ENCODE measurements at regions not wholly inside any gene's neighbourhood (a gene's known extent, or its start where the extent isn't known, plus 50 kb on each side); places are given as distances from the start of the nearest gene placed in this dataset.

- CTCF ChIA-PET = no interaction called here
- TF ChIP-seq, protein P1, sequence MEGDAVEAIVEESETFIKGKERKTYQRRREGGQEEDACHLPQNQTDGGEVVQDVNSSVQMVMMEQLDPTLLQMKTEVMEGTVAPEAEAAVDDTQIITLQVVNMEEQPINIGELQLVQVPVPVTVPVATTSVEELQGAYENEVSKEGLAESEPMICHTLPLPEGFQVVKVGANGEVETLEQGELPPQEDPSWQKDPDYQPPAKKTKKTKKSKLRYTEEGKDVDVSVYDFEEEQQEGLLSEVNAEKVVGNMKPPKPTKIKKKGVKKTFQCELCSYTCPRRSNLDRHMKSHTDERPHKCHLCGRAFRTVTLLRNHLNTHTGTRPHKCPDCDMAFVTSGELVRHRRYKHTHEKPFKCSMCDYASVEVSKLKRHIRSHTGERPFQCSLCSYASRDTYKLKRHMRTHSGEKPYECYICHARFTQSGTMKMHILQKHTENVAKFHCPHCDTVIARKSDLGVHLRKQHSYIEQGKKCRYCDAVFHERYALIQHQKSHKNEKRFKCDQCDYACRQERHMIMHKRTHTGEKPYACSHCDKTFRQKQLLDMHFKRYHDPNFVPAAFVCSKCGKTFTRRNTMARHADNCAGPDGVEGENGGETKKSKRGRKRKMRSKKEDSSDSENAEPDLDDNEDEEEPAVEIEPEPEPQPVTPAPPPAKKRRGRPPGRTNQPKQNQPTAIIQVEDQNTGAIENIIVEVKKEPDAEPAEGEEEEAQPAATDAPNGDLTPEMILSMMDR (IDR thresholded peaks at IDR 0.05; ENCODE audit: low read depth, low read length) = no peak
- POLR2A ChIA-PET = no interaction called here
These were observed 141.3 kb downstream of the QRSL1 start for GRCh38 chr6:106770663-106771062.

DNA sequence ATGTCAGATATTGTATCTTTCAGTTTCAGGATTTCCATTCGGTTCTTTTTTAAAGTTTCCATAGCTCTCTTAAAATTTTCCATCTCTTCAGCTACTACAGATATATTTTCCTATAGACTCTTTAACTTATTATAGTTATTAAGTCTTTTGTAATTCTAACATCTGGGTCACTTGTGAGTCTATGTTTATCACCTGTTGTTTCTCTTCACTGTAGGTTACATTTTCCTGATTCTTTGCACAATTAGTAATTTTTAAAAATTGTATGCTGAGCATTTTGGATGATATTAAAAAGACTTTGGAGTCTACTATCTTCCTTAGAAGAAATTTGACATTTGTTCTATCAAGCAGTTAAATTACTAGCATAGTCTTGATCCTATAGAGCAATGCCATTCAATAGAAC is 140.7 kb downstream of the QRSL1 start:
- CTCF ChIA-PET = no interaction called here
- DNase-seq (ENCODE audit: low read depth, low spot score) = no peak
- POLR2A ChIA-PET = no interaction called here
- Histone ChIP-seq H3K9me3 (ENCODE audit: control insufficient read depth, insufficient read depth, low read length) (no peaks in the 10 kb centered on the region), H3K27me3 (ENCODE audit: control insufficient read depth, insufficient read depth, low read length) (no peaks in the 10 kb centered on the region), H3K4me3 (ENCODE audit: low read depth, low read length) (no peak overlapping the region), H3K27ac (ENCODE audit: low read depth, low read length) (no peak overlapping the region)
- TF ChIP-seq, protein P1 (IDR thresholded peaks at IDR 0.05; ENCODE audit: low read depth, low read length) = no peak

More at GRCh38 chr6:106770663-106771062, 141.3 kb downstream of the QRSL1 start:
- Histone ChIP-seq H3K27me3 (ENCODE audit: control insufficient read depth, insufficient read depth, low read length) (no peaks in the 10 kb centered on the region), H3K9me3 (ENCODE audit: control insufficient read depth, insufficient read depth, low read length) (no peaks in the 10 kb centered on the region), H3K4me3 (ENCODE audit: low read depth, low read length) (no peak overlapping the region), H3K27ac (ENCODE audit: low read depth, low read length) (no peak overlapping the region)
- no peak for DNase-seq (ENCODE audit: low read depth, low spot score)

GRCh38 chr6:106767271-106767670 is 137.9 kb downstream of the QRSL1 start:
- Histone ChIP-seq H3K27ac (ENCODE audit: low read depth, low read length) (no peak overlapping the region), H3K27me3 (ENCODE audit: control insufficient read depth, insufficient read depth, low read length) (no peaks in the 10 kb centered on the region), H3K9me3 (ENCODE audit: control insufficient read depth, insufficient read depth, low read length) (no peaks in the 10 kb centered on the region), H3K4me3 (ENCODE audit: low read depth, low read length) (no peak overlapping the region)
- ChIA-PET CTCF (no interaction called here), POLR2A (no interaction called here)
- no peak for DNase-seq (ENCODE audit: low read depth, low spot score)
- TF ChIP-seq, protein P1 (IDR thresholded peaks at IDR 0.05; ENCODE audit: low read depth, low read length) = no peak

DNA sequence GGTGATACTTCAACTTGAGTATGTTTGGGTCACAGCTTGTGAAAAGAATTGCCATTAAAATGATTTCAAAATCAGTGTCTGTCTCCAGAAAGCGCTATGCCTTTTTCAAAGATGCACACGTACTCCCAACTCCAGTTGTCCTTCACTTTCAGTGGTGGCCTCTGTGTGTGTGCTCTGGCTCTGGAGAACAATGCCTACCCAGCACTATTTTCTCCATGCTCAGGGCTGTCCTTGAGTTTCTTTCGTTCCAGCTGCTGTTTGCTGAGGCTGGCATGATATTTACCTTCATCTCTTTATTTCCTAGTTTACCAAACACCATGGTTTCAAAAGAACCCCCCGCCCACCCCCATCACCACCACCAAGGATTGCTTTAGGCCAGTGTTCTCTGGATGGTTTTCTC is 136.8 kb downstream of the QRSL1 start:
- POLR2A ChIA-PET = no interaction called here
- TF ChIP-seq, protein P1 (IDR thresholded peaks at IDR 0.05; ENCODE audit: low read depth, low read length) = no peak
- CTCF ChIA-PET = no interaction called here
- Histone ChIP-seq H3K9me3 (ENCODE audit: control insufficient read depth, insufficient read depth, low read length) (no peaks in the 10 kb centered on the region), H3K27me3 (ENCODE audit: control insufficient read depth, insufficient read depth, low read length) (no peaks in the 10 kb centered on the region), H3K4me3 (ENCODE audit: low read depth, low read length) (no peak overlapping the region), H3K27ac (ENCODE audit: low read depth, low read length) (no peak overlapping the region)
- DNase-seq (ENCODE audit: low read depth, low spot score) = no peak

DNA sequence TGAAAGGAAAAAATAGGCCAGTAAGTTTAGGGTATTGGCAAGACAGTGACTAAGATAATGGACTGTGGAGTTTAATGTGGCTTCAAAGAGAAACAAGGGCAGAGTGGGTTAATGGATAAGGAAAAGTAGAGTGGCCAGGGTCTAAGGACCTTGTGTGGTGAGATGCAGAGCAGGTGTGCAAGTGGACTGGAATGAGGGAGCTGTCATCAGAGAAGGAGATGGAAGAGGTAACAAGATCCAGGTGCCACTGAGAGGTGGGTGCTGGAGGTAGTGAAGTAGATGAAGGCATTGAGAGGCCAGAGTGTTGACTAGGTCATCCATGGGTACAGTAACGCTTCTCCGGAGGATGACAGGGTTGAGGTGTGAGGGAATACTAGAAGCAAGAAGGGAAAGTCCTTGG is 136.1 kb downstream of the QRSL1 start:
- TF ChIP-seq, protein P1 (IDR thresholded peaks at IDR 0.05; ENCODE audit: low read depth, low read length) = no peak
- no peak for DNase-seq (ENCODE audit: low read depth, low spot score)
- ChIA-PET POLR2A (no interaction called here), CTCF (no interaction called here)
- Histone ChIP-seq H3K27ac (ENCODE audit: low read depth, low read length) (no peak overlapping the region), H3K27me3 (ENCODE audit: control insufficient read depth, insufficient read depth, low read length) (no peaks in the 10 kb centered on the region), H3K9me3 (ENCODE audit: control insufficient read depth, insufficient read depth, low read length) (no peaks in the 10 kb centered on the region), H3K4me3 (ENCODE audit: low read depth, low read length) (no peak overlapping the region)
